Mucosa of gallbladder (tissue), 1 donor: ENCODE measurements at regions not wholly inside any gene's neighbourhood (a gene's known extent, or its start where the extent isn't known, plus 50 kb on each side); places are given as distances from the start of the nearest gene placed in this dataset.

Source experiments
- DNase-seq: peaks from one replicate; pipeline ENCODE4 v3.0.0-alpha.2; 2020; ENCODE audit warnings: low spot score
- donor health status: DM: no; HTN: no; CAD: no.

- no peak for DNase-seq
Measured at GRCh38 chr20:23254034-23254433, 96.6 kb upstream of the NXT1 start.

DNA sequence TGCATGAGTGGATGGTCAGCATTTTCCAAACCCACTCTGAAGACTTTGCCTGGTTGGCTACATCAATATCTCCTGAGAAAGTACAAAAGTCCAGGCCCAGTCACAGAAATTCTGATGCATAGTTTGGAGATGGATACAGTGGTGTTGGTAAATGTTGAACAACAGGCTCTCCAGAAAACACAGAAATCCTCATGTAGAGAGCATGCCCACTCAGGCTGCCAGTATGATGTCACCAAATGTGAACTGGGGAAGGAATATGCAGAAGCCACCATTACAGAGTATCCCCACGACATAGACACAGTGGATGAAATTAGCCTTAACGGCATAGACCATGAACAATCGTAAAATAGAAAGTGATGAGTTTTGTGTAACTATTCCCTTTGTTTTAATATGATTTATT is 97.1 kb upstream of the NXT1 start:
- DNase-seq: no peak

DNA sequence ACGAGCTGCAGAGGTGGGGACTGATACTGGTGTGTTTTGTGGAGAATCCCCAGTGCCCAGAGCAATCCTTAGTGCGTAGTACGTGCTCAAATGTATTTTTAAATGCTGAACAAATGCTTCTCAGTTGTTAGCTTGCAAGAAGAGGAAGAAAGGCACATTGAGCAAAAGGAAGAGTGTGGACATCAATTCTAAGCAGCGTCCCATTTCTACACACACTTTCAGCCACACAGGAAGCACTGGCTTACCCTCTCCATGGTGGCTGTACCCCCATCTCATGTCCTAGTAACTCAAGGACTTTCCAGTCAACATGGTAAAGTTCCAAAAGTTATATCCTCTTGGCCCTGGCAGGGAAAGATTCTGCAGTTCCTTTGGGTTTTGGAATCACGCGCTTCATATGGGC is 98.8 kb upstream of the NXT1 start:
- DNase-seq: no peak

GRCh38 chr20:23249541-23249940 is 101.0 kb upstream of the NXT1 start:
- no peak for DNase-seq

DNA sequence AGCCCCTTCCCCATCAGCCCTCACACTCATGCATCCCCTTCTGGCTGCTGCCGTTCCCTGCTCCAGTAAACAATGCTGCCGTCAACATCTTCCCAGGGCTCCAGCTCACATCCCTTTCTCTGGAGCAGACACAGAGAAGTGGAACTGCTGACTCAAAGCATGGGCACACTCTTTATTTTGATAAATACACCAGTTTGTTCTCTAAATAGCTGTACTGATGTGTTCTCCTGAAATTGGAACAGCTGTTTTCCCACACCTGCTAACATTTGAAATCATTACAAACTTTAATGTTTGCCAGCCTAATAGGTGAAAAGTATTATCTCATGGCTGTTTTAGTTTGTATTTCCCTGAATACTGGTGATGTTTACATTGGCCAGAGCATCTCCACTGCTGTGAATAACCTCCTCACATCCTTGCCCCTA is 102.1 kb upstream of the NXT1 start:
- DNase-seq: no peak

DNA sequence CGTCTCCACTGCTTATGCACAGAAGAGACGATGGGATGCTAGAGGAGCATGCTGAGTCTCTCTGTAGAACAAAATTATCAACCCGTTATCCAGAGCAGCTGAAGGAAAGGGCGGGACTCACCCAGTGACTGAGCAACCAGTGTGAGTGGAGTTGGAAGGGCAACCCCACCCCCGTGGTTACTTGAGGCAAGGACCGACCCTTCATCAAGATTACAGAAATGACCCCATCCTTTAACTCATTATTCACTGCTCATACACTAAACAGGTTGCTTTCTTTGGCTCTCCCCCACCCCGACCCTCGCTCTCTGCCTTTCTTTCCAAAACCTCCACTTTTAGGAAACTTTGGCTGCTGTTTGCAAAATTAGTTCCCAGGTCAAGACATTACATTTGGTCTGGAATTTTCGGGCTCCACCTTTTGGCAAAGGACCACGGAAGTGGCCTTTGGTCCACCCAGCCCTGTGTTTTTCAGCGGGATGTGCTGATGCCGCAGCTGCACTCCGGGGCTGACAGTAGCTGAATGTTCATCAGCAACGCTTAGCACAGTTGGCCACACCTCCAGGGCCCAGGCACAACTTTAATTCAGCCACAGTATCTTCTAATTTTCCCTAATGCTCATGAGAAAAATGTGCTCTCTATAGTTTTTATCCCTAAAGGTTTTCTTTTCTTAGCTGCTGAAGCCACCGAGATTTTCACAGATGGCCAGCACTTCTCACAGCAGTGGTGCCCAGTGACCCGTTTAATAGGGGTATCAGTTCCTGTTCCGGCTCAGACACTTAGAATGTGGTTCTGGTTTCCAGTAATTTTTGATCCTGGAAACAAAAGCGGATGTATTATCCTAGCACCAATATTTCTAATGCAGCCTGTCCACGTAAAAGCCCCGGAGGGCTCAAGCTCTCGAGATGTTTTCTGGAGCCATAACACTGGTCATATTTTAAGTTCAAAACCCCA is 103.6 kb upstream of the NXT1 start:
- no peak for DNase-seq

DNA sequence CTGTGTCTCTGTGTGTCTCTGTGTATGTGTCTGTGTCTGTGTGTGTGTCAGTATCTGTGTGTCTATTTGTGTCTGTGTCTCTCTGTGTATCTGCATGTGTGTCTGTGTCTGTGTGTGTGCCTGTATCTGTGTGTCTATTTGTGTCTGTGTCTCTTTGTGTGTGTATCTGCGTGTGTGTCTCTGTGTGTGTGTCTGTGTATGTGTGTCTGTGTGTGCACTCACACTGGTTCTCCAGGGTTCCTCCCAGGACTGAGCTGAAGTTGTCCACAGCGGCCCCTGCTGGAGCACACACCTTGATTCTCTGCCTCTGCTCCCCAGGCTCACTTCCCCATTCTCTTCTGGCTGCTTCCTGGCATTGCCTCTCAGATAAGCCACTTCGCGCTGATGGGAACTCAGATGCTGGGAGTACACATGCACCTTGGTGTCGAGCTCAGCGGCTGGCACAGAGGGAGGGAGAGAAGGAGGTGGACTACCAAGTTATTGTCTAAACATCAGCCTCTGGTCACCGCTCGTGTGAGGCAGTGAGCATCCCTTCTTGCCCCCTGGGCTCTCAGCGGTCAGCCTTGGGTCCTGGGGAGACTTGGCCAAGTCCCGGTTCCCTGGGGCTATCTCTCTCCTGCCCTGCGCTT is 104.9 kb upstream of the NXT1 start:
- DNase-seq: peak; percentile 59

DNA sequence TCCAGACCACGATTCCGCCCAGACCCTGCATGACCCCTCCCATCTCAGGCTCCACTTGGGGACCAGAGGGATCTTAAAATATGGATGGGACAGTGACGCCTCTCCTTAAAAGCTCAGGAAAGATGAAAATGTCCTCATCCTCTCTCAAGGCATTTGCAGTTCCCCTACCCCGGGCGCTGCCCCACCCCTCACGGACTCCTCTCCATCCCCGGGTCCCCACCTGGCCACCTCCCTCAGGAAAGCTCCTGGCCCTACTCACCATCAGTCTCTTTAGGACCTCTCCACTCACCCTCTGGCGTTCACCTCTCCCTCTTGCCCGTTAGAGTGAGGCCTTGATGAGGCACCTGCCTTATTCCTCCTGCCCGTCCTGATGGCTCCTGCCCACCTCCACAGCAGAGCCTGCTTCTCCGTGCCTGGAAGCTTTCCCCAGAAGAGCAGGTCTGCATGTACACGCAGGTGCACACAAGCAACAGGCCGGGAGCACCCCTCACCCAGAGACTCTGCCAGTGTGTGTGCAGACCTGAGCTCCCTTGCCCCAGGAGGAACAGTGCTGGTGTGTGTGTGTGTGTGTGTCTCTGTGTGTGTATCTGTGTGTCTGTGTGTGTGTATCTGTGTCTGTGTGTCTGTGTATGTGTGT is 105.6 kb upstream of the NXT1 start:
- no peak for DNase-seq

DNA sequence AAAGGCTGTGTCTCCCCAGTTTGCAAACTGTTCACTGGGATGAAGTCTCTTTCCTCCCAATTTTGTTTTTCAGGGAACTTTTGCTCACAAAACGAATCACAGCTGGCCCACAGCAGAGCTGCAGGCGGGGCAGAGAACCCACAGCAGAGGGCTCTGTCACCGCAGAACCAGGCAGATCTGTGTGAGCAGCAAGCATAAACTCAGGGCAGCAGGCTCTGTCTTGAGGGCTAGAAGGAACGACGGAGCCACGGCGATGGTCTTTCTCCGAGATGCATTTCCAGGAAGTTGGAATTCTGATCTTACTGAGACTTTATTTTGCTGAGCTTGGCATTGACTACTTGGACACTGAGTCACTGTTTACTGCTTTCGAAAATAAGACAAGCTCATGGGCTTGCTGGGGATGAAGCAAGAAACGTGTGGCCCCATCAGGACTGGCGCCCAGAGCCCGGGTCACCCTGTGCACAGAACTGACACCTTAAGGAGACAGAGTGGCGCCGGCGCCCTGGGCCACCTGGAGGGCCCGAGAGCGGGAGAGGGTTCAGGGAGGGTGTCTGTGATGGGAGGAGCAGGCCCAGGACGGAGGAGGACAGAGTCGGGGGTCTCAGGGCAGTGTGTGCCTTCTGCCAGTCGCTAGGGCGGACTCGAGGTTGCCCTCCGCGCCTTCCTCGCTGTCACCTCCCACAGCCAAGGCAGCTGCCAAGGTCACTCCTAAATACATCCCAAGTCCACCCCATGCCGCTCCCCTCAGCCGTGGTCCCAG is 106.3 kb upstream of the NXT1 start:
- DNase-seq: peak; percentile 12

DNA sequence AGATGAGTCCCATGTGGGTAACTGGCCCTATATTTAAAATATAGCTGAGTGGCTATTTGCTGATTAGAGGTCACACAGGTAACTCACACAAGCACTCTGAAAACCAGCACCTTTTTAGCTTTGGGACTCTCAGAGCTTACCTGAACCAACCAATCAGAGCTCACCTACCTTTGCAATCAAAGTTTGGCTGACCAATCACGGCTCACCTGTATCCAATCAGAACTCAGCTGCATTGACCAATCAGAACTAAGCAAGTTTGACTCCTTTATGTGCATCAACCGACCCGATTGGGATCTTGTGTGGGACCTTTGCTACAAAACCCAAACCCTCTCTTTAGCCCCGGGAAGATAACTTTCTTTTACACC is 106.8 kb upstream of the NXT1 start:
- DNase-seq: no peak

- no peak for DNase-seq
Measured at GRCh38 chr20:23242556-23243180, 107.9 kb upstream of the NXT1 start.

DNA sequence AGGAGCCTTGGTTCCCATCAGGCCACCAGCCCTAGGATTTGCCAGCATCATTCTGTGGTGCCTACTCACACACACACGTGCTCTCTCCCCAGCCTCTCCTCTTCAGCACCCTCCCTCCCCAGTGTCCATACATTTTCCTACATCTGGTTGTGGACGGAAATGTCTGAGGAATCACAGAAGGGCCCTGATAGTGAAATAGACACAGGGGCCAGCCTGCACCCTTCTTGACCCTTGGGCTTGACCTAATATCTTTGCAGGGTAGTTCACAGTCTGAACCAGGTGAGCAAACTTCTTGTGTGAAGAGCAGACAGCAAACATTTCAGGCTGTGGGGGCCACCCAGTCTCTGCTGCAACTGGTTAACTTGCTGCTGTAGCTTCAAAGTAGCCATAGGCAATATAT is 108.5 kb upstream of the NXT1 start:
- DNase-seq: no peak

DNA sequence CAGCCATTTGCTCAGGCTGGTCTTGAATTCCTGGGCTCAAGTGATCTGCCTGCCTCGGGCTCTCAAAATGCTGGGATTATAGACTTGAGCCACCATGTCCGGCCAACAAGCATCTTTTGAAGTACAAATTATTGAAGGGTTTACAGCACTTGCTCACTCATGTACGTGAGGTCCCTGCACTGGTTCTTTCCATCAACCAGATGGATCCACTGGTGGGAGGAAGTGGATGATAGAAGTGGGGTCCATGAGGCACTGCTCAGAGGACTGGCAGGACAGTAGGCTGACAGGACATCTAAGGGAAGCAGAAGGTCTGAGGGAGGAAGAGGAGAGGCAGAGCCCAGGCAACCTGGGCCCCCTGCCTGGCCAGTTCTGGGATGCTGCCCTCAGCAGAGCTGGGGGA is 109.2 kb upstream of the NXT1 start:
- DNase-seq: no peak

DNA sequence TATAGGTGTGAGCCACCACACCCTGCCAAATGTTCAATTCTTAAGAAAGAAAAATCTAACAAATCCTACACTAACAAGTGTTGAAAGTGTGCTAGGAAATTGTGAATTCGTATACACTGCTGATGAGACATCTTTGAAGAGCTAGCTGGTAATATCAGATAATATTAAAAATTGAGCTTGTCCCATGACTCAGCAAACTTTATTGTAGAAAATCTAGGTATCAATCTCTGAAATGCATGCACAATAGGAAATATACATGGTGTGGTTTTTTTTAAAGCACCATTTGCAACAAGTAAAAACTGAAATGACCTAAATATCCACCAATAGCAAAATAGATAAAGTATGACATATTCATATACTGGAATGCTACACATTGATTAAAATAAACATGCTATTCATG is 110.1 kb upstream of the NXT1 start:
- DNase-seq: no peak

DNA sequence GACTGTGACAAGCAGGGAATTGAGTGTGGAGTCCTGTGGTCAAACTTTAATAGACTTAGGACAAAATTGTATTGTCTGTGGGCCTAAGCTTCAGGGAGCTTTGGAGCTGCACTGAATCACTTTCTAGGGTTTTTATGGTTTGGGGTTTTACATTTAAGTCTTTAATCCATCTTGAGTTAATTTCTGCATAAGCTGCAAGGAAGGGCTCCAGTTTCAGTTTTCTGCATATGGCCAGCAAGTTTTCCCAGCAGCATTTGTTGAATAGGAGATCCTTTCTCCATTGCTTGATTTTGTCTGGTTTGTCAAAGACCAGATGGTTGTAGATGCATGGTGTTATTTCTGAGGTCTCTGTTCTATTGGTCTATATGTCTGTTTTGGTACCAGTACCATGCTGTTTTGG is 113.4 kb upstream of the NXT1 start:
- no peak for DNase-seq

GRCh38 chr20:23235173-23236027 is 115.2 kb upstream of the NXT1 start:
- peak; percentile 60 for DNase-seq

GRCh38 chr20:23234311-23235078 is 116.1 kb upstream of the NXT1 start:
- DNase-seq: no peak

GRCh38 chr20:23233341-23233740 is 117.2 kb upstream of the NXT1 start:
- DNase-seq: no peak

GRCh38 chr20:23232679-23233308 is 117.8 kb upstream of the NXT1 start:
- no peak for DNase-seq

- DNase-seq: no peak
Measured at GRCh38 chr20:23232219-23232581, 118.4 kb upstream of the NXT1 start.
